Esophagus muscularis mucosa (tissue), 3 donors: ENCODE measurements at regions not wholly inside any gene's neighbourhood (a gene's known extent, or its start where the extent isn't known, plus 50 kb on each side); places are given as distances from the start of the nearest gene placed in this dataset.

ENCODE experiments used
- CTCF ChIP-seq, 3 experiments: fragments of 200-600 bp in 2 of 3; fragments of 450-650 bp in 1 of 3; sonication (generic) in 2 of 3; IDR thresholded peaks; one replicate each; pipeline ENCODE4 v1.5.1; 2017 to 2019; ENCODE audit warnings: antibody characterized with exemption in 3 of 3, mild to moderate bottlenecking in 2 of 3, moderate library complexity in 1 of 3
- POLR2AphosphoS5 ChIP-seq, 2 donors: sonication (generic); formaldehyde crosslinking; IDR thresholded peaks; one replicate each; pipeline ENCODE4 v1.6.1; 2017; ENCODE audit warnings: antibody characterized with exemption in 2 of 2

- TF ChIP-seq CTCF (IDR thresholded peaks at IDR 0.05) (no peak), POLR2AphosphoS5 (IDR thresholded peaks at IDR 0.05) (no peak)
Observed at GRCh38 chr9:752201-752600, 89.3 kb upstream of the DMRT1 start.
